Panc1 (cell line): ENCODE measurements at regions not wholly inside any gene's neighbourhood (a gene's known extent, or its start where the extent isn't known, plus 50 kb on each side); places are given as distances from the start of the nearest gene placed in this dataset.

Source experiments
- CTCF ChIP-seq: fragments of 450-650 bp; IDR thresholded peaks from 2 replicates; pipeline ENCODE4 v1.5.1; 2017; ENCODE audit warnings: mild to moderate bottlenecking
- REST ChIP-seq, 2 experiments: IDR thresholded peaks; 2 replicates each; pipeline ENCODE4 v1.6.1; 2011 to 2012; ENCODE audit warnings: low read depth in 2 of 2, control low read depth in 1 of 2, low read length in 1 of 2, mild to moderate bottlenecking in 1 of 2, moderate library complexity in 1 of 2; ENCODE audit not compliant: insufficient read depth in 1 of 2

GRCh38 chr12:89082370-89082753 lies 269.9 kb downstream of the DUSP6 start:
- TF ChIP-seq CTCF: no peak
- no peak for TF ChIP-seq REST (IDR thresholded peaks at IDR 0.05; ENCODE audit: insufficient read depth in 1 of 2, low read depth in 2 of 2, low read length in 1 of 2)
